Lower leg skin (tissue), 3 donors: ENCODE measurements at regions not wholly inside any gene's neighbourhood (a gene's known extent, or its start where the extent isn't known, plus 50 kb on each side); places are given as distances from the start of the nearest gene placed in this dataset.

ENCODE experiments used
- CTCF ChIP-seq, 3 donors: fragments of 450-650 bp; IDR thresholded peaks; one replicate each; pipeline ENCODE4 v1.5.1; 2016; ENCODE audit warnings: antibody characterized with exemption in 3 of 3, mild to moderate bottlenecking in 3 of 3, moderate library complexity in 2 of 3
- POLR2A ChIP-seq, 2 donors: fragments of 450-650 bp; IDR thresholded peaks; one replicate each; pipeline ENCODE4 v1.6.1; 2016 to 2017; ENCODE audit warnings: antibody characterized with exemption in 2 of 2, mild to moderate bottlenecking in 1 of 2, moderate library complexity in 1 of 2

- no peak for TF ChIP-seq CTCF (IDR thresholded peaks at IDR 0.05)
- no peak for TF ChIP-seq POLR2A (IDR thresholded peaks at IDR 0.05)
Observed at GRCh38 chr14:104496095-104496494, 83.5 kb upstream of the C14orf180 start.
